ENCODE measurements at regions not wholly inside any gene's neighbourhood (a gene's known extent, or its start where the extent isn't known, plus 50 kb on each side); places are given as distances from the start of the nearest gene placed in this dataset.

DNA sequence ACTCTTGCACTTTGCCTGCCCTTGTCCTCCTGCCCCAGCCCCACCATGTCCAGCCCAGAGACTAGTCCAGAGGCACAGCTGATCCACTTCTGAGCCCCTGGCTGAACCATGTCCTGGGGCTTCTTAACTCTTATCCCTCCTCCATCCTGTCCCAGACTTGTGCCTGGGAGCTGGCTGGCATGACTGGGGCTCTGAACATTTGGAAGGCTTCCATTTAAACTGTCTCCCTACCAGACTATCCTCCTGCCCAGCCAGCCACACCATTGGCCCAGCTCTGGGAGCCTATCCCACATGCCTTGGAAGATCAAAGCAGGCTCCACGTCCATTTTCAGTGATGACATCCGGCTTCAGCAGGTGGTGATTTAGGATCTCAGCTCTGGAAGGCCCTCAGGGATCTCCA lies 57.4 kb downstream of the FAM241B start:
- TF ChIP-seq, protein P1, sequence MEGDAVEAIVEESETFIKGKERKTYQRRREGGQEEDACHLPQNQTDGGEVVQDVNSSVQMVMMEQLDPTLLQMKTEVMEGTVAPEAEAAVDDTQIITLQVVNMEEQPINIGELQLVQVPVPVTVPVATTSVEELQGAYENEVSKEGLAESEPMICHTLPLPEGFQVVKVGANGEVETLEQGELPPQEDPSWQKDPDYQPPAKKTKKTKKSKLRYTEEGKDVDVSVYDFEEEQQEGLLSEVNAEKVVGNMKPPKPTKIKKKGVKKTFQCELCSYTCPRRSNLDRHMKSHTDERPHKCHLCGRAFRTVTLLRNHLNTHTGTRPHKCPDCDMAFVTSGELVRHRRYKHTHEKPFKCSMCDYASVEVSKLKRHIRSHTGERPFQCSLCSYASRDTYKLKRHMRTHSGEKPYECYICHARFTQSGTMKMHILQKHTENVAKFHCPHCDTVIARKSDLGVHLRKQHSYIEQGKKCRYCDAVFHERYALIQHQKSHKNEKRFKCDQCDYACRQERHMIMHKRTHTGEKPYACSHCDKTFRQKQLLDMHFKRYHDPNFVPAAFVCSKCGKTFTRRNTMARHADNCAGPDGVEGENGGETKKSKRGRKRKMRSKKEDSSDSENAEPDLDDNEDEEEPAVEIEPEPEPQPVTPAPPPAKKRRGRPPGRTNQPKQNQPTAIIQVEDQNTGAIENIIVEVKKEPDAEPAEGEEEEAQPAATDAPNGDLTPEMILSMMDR (IDR thresholded peaks at IDR 0.05): no peak
- TF ChIP-seq POLR2A (IDR thresholded peaks at IDR 0.05) (no peak), EP300 (IDR thresholded peaks at IDR 0.05) (no peak), POLR2AphosphoS5 (IDR thresholded peaks at IDR 0.05) (no peak)
- ATAC-seq: no peak
- no CpG with 5 or more reads among the region's 2 CpGs for WGBS, 2 donors (ENCODE audit: low coverage in 1 of 2)
- Histone ChIP-seq H3K36me3 (no peaks in the 10 kb centered on the region), H3K27me3 (no peaks in the 10 kb centered on the region), H3K27ac (no peak overlapping the region), H3K9me3 (no peaks in the 10 kb centered on the region), H3K4me3 (no peak overlapping the region), H3K4me1 (peaks cover 0 to 28% (median 0%) of the 10 kb centered on the region in 3 donors)

DNA sequence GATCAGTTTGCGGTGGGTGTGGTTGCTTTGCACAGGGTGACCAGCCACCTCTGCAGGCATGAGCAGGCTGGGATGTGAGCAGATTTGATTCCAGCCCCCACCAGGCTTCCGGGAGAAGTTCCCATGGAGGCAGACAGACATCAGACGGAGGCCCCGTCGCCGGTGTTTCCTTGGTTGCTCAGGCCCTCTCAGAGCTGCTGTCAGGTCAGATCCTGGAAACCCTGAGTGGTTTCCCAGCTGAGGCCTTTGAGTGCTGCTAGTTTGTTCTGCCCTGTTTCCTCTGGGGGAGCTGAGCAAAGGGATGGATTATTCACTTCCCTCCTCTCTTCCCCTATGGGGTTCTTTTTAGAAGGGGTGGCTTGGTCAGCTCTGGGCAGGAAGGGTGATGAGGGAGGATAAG lies 62.2 kb downstream of the FAM241B start:
- no peak for ATAC-seq
- Histone ChIP-seq H3K36me3 (no peaks in the 10 kb centered on the region), H3K27me3 (no peaks in the 10 kb centered on the region), H3K4me1 (no peaks in the 10 kb centered on the region), H3K27ac (no peak overlapping the region), H3K4me3 (no peak overlapping the region), H3K9me3 (no peaks in the 10 kb centered on the region)
- WGBS, 2 donors (ENCODE audit: low coverage in 1 of 2): 13% methylated on average over 1 of the region's 6 CpGs; no CpG with 5 or more reads in 1 of the 2 donors
- TF ChIP-seq POLR2A (IDR thresholded peaks at IDR 0.05): no peak
- TF ChIP-seq, protein P1 (IDR thresholded peaks at IDR 0.05): no peak
- no peak for TF ChIP-seq EP300 (IDR thresholded peaks at IDR 0.05)
- no peak for TF ChIP-seq POLR2AphosphoS5 (IDR thresholded peaks at IDR 0.05)

DNA sequence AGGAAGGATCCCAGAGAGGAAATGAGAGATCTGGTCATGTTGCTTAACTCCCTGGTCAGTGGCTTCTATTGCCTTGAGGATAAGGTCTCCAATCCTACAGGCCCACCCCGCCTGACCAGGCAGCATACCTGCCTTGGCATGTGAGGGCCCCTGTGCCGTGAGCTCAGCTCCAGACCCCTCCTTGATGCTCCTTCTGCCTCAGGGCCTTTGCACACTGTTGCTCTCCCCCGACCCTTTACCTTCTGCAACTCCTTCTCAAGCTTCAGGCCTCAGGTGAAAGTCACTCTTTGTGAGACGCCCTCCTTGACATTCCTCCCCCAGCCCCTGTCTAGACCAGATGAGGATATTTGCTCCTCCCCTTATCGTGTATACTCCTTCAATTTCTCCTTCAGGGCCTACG lies 62.8 kb downstream of the FAM241B start:
- H3K4me1 ChIP-seq: no peaks in the 10 kb centered on the region
- no peak for ATAC-seq
- no peaks in the 10 kb centered on the region for H3K27me3 ChIP-seq
- WGBS, 2 donors (ENCODE audit: low coverage in 1 of 2): 81 to 85% methylated on average over 3 of the region's 6 CpGs
- no peaks in the 10 kb centered on the region for H3K9me3 ChIP-seq
- no peaks in the 10 kb centered on the region for H3K36me3 ChIP-seq
- TF ChIP-seq POLR2A (IDR thresholded peaks at IDR 0.05) (no peak), EP300 (IDR thresholded peaks at IDR 0.05) (no peak), POLR2AphosphoS5 (IDR thresholded peaks at IDR 0.05) (no peak)
- TF ChIP-seq, protein P1 (IDR thresholded peaks at IDR 0.05): no peak
- H3K27ac ChIP-seq: no peak overlapping the region
- H3K4me3 ChIP-seq: no peak overlapping the region

DNA sequence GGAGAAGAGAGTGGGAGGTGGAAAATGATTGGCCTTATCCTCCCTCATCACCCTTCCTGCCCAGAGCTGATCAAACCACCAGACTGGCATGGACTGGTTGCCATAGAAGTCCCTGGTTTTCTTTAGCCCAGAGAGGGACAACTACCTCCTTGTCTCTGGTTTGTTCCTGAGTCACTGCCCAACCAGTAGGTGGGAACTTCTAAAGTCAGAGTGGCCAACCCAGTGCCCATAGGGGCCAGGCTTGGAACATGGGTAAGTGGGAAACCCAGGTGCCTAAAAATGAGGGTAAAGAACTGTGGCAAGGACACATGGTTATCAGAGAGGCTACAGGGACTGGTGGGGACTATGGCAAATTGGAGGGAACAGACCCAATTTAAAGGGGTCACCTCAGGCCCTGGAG lies 63.8 kb downstream of the FAM241B start:
- no peak for ATAC-seq

DNA sequence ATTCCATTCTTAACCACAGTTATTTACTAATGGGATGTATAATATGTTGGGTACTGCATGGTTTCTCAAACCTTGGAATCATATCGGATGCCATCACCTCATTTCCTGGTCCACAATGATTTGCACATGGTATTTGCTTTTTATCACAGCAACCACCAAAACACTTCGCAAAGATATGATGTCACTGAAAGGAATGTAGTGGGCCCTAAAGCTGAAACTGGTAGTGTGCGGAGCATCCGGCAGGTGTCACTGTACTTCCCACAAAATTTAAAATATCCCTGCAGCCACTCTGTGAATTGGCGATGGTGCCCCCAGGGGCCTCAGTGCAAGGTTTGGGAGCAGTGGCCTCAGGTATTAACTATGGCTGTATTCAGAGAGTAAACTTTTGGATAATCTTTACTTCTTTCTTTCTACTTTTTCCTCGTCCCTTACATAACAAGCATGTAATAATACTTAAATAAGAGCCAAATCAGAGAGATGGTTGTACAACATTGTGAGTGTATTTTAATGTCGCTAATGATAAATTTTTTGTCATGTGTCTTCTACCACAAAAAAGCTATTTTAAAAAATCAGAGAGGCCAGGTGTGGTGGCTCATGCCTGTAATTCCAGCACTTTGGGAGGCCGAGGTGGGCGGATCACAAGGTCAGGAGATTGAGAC lies 66.2 kb downstream of the FAM241B start:
- peaks cover 12% of the 10 kb centered on the region for H3K27me3 ChIP-seq
- H3K36me3 ChIP-seq: no peaks in the 10 kb centered on the region
- 72 to 73% methylated on average over 5 to 9 of the region's 9 CpGs for WGBS, 2 donors (ENCODE audit: low coverage in 1 of 2)
- H3K4me1 ChIP-seq: no peaks in the 10 kb centered on the region
- ATAC-seq: no peak
- TF ChIP-seq, protein P1 (IDR thresholded peaks at IDR 0.05): peak in 3 of 4 experiments; percentile 9 to 43 (median 18)
- no peak for TF ChIP-seq POLR2A (IDR thresholded peaks at IDR 0.05)
- H3K9me3 ChIP-seq: no peaks in the 10 kb centered on the region
- H3K27ac ChIP-seq: no peak overlapping the region
- H3K4me3 ChIP-seq: no peak overlapping the region

More for the DNA sequence above, 63.8 kb downstream of the FAM241B start:
- Histone ChIP-seq H3K27me3 (no peaks in the 10 kb centered on the region), H3K36me3 (no peaks in the 10 kb centered on the region), H3K27ac (no peak overlapping the region), H3K4me3 (no peak overlapping the region), H3K9me3 (no peaks in the 10 kb centered on the region), H3K4me1 (no peaks in the 10 kb centered on the region)
- TF ChIP-seq, protein P1 (IDR thresholded peaks at IDR 0.05): no peak
- TF ChIP-seq EP300 (IDR thresholded peaks at IDR 0.05): no peak
- TF ChIP-seq POLR2AphosphoS5 (IDR thresholded peaks at IDR 0.05): no peak
- no peak for TF ChIP-seq POLR2A (IDR thresholded peaks at IDR 0.05)
